Right cardiac atrium (tissue), 5 donors: ENCODE measurements at regions not wholly inside any gene's neighbourhood (a gene's known extent, or its start where the extent isn't known, plus 50 kb on each side); places are given as distances from the start of the nearest gene placed in this dataset.
A peak's percentile ranks its signal among the peaks of the same experiment; 100 is the strongest.
"Not testable (repeated sequence)": the region's sequence is repeated elsewhere in the genome, so short reads cannot be mapped to it uniquely, and the experiment has no call there.

Experiments used
- ATAC-seq, 2 donors: fragments of 200-7000 bp; cut with Tn5 transposase; one replicate each; pipeline versions ENCODE4 v1.8.0 to v1.9.1; 2020; ENCODE audit warnings: moderate library complexity in 2 of 2, mild to moderate bottlenecking in 1 of 2
- DNase-seq, 3 donors: peaks; one replicate each; pipeline ENCODE4 v3.0.0-alpha.2; 2020
- H3K27ac ChIP-seq: one replicate; pipeline ENCODE4 v1.5.1; 2013; ENCODE audit warnings: mild to moderate bottlenecking, low read length, control low read depth, moderate library complexity
- H3K27me3 ChIP-seq: one replicate; pipeline ENCODE4 v1.6.1; 2013; ENCODE audit not compliant: control insufficient read depth, insufficient read depth
- H3K4me1 ChIP-seq: one replicate; pipeline ENCODE4 v1.6.1; 2013; ENCODE audit warnings: low read length; ENCODE audit not compliant: control insufficient read depth, insufficient read depth
- H3K4me3 ChIP-seq: one replicate; pipeline ENCODE4 v1.5.1; 2013; ENCODE audit warnings: low read length, control low read depth
- H3K9me3 ChIP-seq: one replicate; pipeline ENCODE4 v1.6.1; 2013; ENCODE audit warnings: low read length; ENCODE audit not compliant: control insufficient read depth
- WGBS: extraction: QIAGEN DNeasy Blood & Tissue Kit; methylation state at CpG from one replicate; pipeline ENCODE4 v1.1.7; 2013; 5-methylcytosine and 5-hydroxymethylcytosine counted together
- intact Hi-C, 4 donors: fragments of 100-400 bp; cut with DNase I; formaldehyde crosslinking; loops; one replicate each; pipeline versions ENCODE4 v1.11.0 to v1.14.0; 2022 to 2023
- donor health status: healthy with polysubstance abuse.
- donor health status: DM: no; HTN: yes; CAD: no.
- donor health status: DM: no; HTN: no; CAD: no.
- donor health status: DM: no; HTN: yes; CAD: no; lungs with severe emphysema.
- donor health status: DM: yes; HTN: yes; CAD: no.

- Histone ChIP-seq H3K4me3 (no peak overlapping the region), H3K4me1 (no peaks in the 10 kb centered on the region), H3K27ac (no peak overlapping the region), H3K27me3 (no peaks in the 10 kb centered on the region), H3K9me3 (no peaks in the 10 kb centered on the region)
- intact Hi-C loops, result no loop called here
- over 99% methylated on average over 3 of the region's 3 CpGs for WGBS
- DNase-seq (no peak), ATAC-seq (no peak)
Observed at GRCh38 chr3:11709782-11710181, 66.1 kb upstream of the VGLL4 start.

DNA sequence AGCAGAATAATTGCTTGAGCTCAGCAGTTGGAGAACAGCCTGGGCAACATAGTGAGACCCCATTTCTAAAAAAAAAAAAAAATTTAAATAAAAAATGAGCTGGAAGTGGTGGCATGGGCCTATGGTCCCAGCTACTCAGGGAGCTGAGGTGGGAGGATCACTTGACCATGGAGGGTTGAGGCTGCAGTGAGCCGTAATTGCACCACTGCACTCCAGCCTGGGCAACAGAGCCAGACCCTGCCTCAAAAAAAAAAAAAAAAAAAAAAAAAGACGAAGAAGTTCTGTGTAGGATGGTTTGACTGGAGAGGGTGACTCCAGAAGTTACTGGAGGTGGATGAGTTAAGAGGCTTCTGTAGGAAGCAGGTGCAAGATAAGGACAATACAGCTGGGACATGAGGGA, 63.4 kb upstream of the VGLL4 start:
- 88% methylated on average over 2 of the region's 2 CpGs for WGBS
- not testable (repeated sequence) for ATAC-seq

GRCh38 chr3:11706604-11707003, 62.9 kb upstream of the VGLL4 start:
- DNase-seq (no peak), ATAC-seq (no peak)
- H3K4me3 ChIP-seq, result no peak overlapping the region
- 96% methylated on average over 5 of the region's 5 CpGs for WGBS
- no peak overlapping the region for H3K27ac ChIP-seq
- H3K4me1 ChIP-seq, result no peaks in the 10 kb centered on the region
- H3K27me3 ChIP-seq, result no peaks in the 10 kb centered on the region
- H3K9me3 ChIP-seq, result no peaks in the 10 kb centered on the region
- intact Hi-C loops, result no loop called here

More for the DNA sequence above, 63.4 kb upstream of the VGLL4 start:
- H3K4me1 ChIP-seq, H3K9me3 ChIP-seq, intact Hi-C loops, DNase-seq, H3K27me3 ChIP-seq, H3K27ac ChIP-seq, H3K4me3 ChIP-seq: not testable (repeated sequence)

DNA sequence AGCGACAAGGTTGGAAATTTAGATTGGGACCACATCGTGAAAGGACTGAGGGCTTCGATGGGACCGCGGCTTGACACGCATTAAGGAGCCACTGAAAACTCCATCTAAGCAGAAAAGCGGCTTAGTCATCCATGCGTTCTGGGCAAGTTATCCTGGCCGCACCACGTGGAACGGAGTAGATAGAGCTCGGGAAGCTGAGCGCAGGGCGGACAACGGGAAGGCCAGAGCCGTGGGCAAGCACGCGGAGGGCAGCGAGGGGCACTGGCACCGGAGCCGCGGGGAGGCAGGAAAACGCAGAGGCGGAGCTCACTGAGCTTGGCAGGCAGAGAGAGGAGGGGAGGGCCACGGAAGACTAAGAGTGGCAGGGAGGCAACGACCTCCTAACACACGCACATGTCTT, 61.3 kb upstream of the VGLL4 start:
- Histone ChIP-seq H3K4me1 (no peaks in the 10 kb centered on the region), H3K27me3 (no peaks in the 10 kb centered on the region), H3K9me3 (no peaks in the 10 kb centered on the region), H3K4me3 (no peak overlapping the region), H3K27ac (no peak overlapping the region)
- peak in 2 of 3 donors; percentile 52 to 57 for DNase-seq
- 76% methylated on average over 27 of the region's 27 CpGs for WGBS
- intact Hi-C loops, result no loop called here
- peak in 1 of 2 donors; percentile 44 for ATAC-seq

- WGBS, result 86% methylated on average over 4 of the region's 4 CpGs
- no peak for ATAC-seq
Observed at GRCh38 chr3:11703146-11703545, 59.4 kb upstream of the VGLL4 start.

DNA sequence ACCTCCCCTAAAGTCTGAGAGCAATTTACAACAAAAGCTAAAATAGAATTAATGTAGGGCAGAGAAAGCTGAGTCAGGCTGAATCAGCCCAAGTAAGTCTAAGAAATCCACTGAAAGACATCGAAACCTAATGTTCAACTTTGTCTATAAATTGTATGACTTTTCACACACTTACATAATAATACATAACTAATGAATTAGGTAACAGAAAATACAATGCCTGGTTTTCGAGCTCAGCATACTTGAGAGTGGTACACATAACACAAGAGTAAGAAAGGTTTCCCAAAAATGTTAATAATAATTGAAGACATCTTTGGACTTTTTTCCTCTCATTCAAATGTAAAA, 55.3 kb upstream of the VGLL4 start:
- 94% methylated on average over 2 of the region's 2 CpGs for WGBS
- ATAC-seq, result no peak
- no peak for DNase-seq

More at GRCh38 chr3:11703146-11703545, 59.4 kb upstream of the VGLL4 start:
- Histone ChIP-seq H3K4me1 (no peaks in the 10 kb centered on the region), H3K27me3 (no peaks in the 10 kb centered on the region), H3K27ac (no peak overlapping the region), H3K9me3 (no peaks in the 10 kb centered on the region), H3K4me3 (no peak overlapping the region)
- intact Hi-C loops, result no loop called here
- no peak for DNase-seq

GRCh38 chr3:11698326-11699082, 54.8 kb upstream of the VGLL4 start:
- intact Hi-C loops, result no loop called here
- H3K4me3 ChIP-seq, result no peak overlapping the region
- DNase-seq (no peak), ATAC-seq (no peak)
- no peak overlapping the region for H3K27ac ChIP-seq
- H3K27me3 ChIP-seq, result no peaks in the 10 kb centered on the region
- no peaks in the 10 kb centered on the region for H3K4me1 ChIP-seq
- no peaks in the 10 kb centered on the region for H3K9me3 ChIP-seq
- 96% methylated on average over 7 of the region's 7 CpGs for WGBS

More for the DNA sequence above, 55.3 kb upstream of the VGLL4 start:
- Histone ChIP-seq H3K4me3 (no peak overlapping the region), H3K9me3 (no peaks in the 10 kb centered on the region), H3K27ac (no peak overlapping the region), H3K4me1 (no peaks in the 10 kb centered on the region), H3K27me3 (no peaks in the 10 kb centered on the region)
- intact Hi-C loops, result no loop called here

- Histone ChIP-seq H3K27ac (no peak overlapping the region), H3K4me3 (no peak overlapping the region), H3K27me3 (no peaks in the 10 kb centered on the region), H3K9me3 (no peaks in the 10 kb centered on the region), H3K4me1 (no peaks in the 10 kb centered on the region)
- DNase-seq (no peak), ATAC-seq (no peak)
- intact Hi-C loops, result no loop called here
- 100% methylated on average over 2 of the region's 2 CpGs for WGBS
Observed at GRCh38 chr3:11697701-11698100, 54.0 kb upstream of the VGLL4 start.

DNA sequence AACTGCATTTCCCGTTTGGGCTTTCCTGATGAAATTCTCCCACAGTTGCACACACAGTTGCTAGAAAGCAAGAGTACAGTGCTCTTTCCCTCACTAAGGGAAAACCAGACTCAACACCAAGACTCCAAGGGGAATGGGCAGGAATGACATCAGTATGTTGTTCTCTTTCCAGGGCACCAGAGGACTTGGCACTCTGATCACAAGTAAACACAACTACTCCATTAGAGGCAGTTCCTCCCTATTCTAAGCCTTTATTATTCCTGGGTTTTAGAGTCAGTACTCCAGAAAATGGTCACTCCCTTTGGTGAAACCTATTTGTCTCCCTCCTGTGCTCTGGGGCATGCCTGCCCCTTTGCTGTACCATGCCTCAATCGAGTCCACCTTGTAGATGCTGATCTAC, 52.3 kb upstream of the VGLL4 start:
- 67% methylated on average over 2 of the region's 2 CpGs for WGBS
- Histone ChIP-seq H3K9me3 (no peaks in the 10 kb centered on the region), H3K27me3 (no peaks in the 10 kb centered on the region), H3K4me1 (peaks cover 2% of the 10 kb centered on the region), H3K4me3 (no peak overlapping the region), H3K27ac (no peak overlapping the region)
- intact Hi-C loops, result no loop called here
- no peak for ATAC-seq
- no peak for DNase-seq
